OCI-LY1 (cell line): ENCODE measurements at regions not wholly inside any gene's neighbourhood (a gene's known extent, or its start where the extent isn't known, plus 50 kb on each side); places are given as distances from the start of the nearest gene placed in this dataset.

Experiments used
- H2AFZ ChIP-seq: fragments of 200-600 bp; sonication (generic), shearing (Covaris generic); 2 replicates; pipeline ENCODE4 v1.6.0; 2014; ENCODE audit warnings: antibody characterized with exemption, mild to moderate bottlenecking, low read length
- H3F3A ChIP-seq: fragments of 200-600 bp; sonication (generic), shearing (Covaris generic); 2 replicates; pipeline ENCODE4 v1.6.0; 2014; ENCODE audit warnings: mild to moderate bottlenecking, antibody characterized with exemption, low read length, moderate library complexity; ENCODE audit not compliant: insufficient read depth
- H3K27ac ChIP-seq: fragments of 200-600 bp; sonication (generic); 2 replicates; pipeline ENCODE4 v1.5.1; 2014; ENCODE audit warnings: low read length, mixed run types, mild to moderate bottlenecking, low read depth; ENCODE audit not compliant: poor library complexity, severe bottlenecking
- H3K27me3 ChIP-seq: fragments of 200-600 bp; sonication (generic); 2 replicates; pipeline ENCODE4 v1.6.0; 2014; ENCODE audit warnings: antibody characterized with exemption, mild to moderate bottlenecking, low read length, moderate library complexity; ENCODE audit not compliant: insufficient read depth
- H3K36me3 ChIP-seq: fragments of 200-600 bp; sonication (generic); 2 replicates; pipeline ENCODE4 v1.6.1; 2014; ENCODE audit warnings: mild to moderate bottlenecking, antibody characterized with exemption, low read length, moderate library complexity, mixed read lengths; ENCODE audit not compliant: insufficient read depth
- H3K4me1 ChIP-seq: fragments of 200-600 bp; sonication (generic); 2 replicates; pipeline ENCODE4 v1.5.1; 2014; ENCODE audit warnings: mild to moderate bottlenecking, low read length, moderate library complexity; ENCODE audit not compliant: insufficient read depth, severe bottlenecking
- H3K4me2 ChIP-seq: fragments of 200-600 bp; sonication (generic), shearing (Covaris generic); 2 replicates; pipeline ENCODE4 v1.6.1; 2014; ENCODE audit warnings: low read length
- H3K4me3 ChIP-seq: fragments of 200-600 bp; sonication (generic); 2 replicates; pipeline ENCODE4 v1.5.1; 2014; ENCODE audit warnings: low read length, low read depth, mild to moderate bottlenecking, mixed read lengths; ENCODE audit not compliant: poor library complexity, severe bottlenecking
- H3K79me2 ChIP-seq: fragments of 200-600 bp; shearing (Covaris generic); 2 replicates; pipeline ENCODE4 v1.6.1; 2016; ENCODE audit warnings: mixed run types, low read length, mixed read lengths; ENCODE audit not compliant: insufficient read depth
- H3K9ac ChIP-seq: fragments of 200-600 bp; sonication (generic), shearing (Covaris generic); 2 replicates; pipeline ENCODE4 v1.6.1; 2014; ENCODE audit warnings: mild to moderate bottlenecking, low read length, mixed read lengths
- H3K9me2 ChIP-seq: fragments of 200-600 bp; sonication (generic), shearing (Covaris generic); 2 replicates; pipeline ENCODE4 v1.6.1; 2014; ENCODE audit warnings: low read depth, mild to moderate bottlenecking, low read length, mixed read lengths
- H3K9me3 ChIP-seq: fragments of 200-600 bp; shearing (Covaris generic); 2 replicates; pipeline ENCODE4 v1.6.1; 2014; ENCODE audit warnings: low read length, mixed read lengths
- H4K20me1 ChIP-seq: fragments of 200-600 bp; sonication (generic), shearing (Covaris generic); 2 replicates; pipeline ENCODE4 v1.6.0; 2016; ENCODE audit warnings: mild to moderate bottlenecking, low read length; ENCODE audit not compliant: insufficient read depth
- EZH2 ChIP-seq: fragments of 200-600 bp; sonication (generic), shearing (Covaris generic); IDR thresholded peaks from 2 replicates; pipeline ENCODE4 v1.8.0; 2017; ENCODE audit warnings: borderline replicate concordance, mixed run types, mild to moderate bottlenecking, antibody characterized with exemption, low read length, moderate library complexity, mixed read lengths
- TF ChIP-seq, protein P1 (sequence below): fragments of 200-600 bp; sonication (generic), shearing (Covaris generic); IDR thresholded peaks from 2 replicates; pipeline ENCODE4 v1.5.1; 2017; ENCODE audit warnings: mild to moderate bottlenecking, antibody characterized with exemption, low read length, moderate library complexity, mixed read lengths

DNA sequence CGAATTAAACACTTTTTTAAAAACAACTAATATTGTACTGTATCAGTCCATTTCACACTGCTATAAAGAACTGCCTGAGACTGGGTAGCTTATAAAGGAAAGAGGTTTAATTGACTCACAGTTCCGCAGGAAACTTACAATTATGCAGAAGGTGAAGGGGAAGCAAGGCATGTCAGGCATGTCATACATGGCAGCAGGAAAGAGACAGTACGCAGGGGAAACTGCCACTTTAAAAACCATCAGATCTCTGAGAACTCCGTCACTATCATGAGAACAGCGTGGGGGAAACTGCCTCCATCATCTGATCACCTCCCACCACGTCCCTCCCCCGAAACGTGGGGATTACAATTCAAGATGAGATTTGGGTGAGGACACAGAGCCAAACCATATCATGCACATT, 162.8 kb upstream of the TPM1 start:
- H3K4me1 ChIP-seq = no peaks in the 10 kb centered on the region
- H3K27ac ChIP-seq = no peak overlapping the region
- no peaks in the 10 kb centered on the region for H3K27me3 ChIP-seq
- H3K79me2 ChIP-seq = no peaks in the 10 kb centered on the region
- H3K36me3 ChIP-seq = no peaks in the 10 kb centered on the region
- no peaks in the 10 kb centered on the region for H4K20me1 ChIP-seq
- no peak overlapping the region for H3K4me3 ChIP-seq
- no peaks in the 10 kb centered on the region for H3F3A ChIP-seq
- no peaks in the 10 kb centered on the region for H3K9me2 ChIP-seq
- no peak overlapping the region for H2AFZ ChIP-seq
- no peaks in the 10 kb centered on the region for H3K9me3 ChIP-seq
- no peak overlapping the region for H3K9ac ChIP-seq
- TF ChIP-seq EZH2 = no peak
- H3K4me2 ChIP-seq = no peak overlapping the region

DNA sequence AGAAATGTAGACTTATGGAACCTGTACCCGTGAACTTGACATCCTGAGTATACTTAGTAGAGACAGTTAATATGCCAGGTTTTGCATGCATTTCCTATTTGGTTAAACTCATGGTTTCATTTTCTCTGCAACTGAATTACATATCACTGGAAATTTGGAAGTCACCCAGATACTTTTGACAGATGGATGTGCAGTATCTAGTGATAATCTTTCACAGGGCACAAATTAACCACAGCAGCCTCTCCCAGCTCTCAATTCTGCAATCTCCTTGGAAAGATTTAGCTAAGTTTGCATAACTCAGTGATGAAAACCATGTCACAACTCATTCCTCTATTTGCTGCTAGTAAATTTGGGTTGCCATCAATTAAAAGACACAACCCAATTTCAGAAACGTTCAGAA, 162.3 kb upstream of the TPM1 start:
- no peak overlapping the region for H3K4me2 ChIP-seq
- H3K4me3 ChIP-seq = no peak overlapping the region
- no peak overlapping the region for H2AFZ ChIP-seq
- H4K20me1 ChIP-seq = no peaks in the 10 kb centered on the region
- no peaks in the 10 kb centered on the region for H3K27me3 ChIP-seq
- no peak overlapping the region for H3K27ac ChIP-seq
- no peaks in the 10 kb centered on the region for H3F3A ChIP-seq
- no peak overlapping the region for H3K9ac ChIP-seq
- no peaks in the 10 kb centered on the region for H3K4me1 ChIP-seq
- no peaks in the 10 kb centered on the region for H3K9me3 ChIP-seq
- H3K36me3 ChIP-seq = no peaks in the 10 kb centered on the region
- H3K9me2 ChIP-seq = no peaks in the 10 kb centered on the region
- no peak for TF ChIP-seq EZH2
- TF ChIP-seq, protein P1, sequence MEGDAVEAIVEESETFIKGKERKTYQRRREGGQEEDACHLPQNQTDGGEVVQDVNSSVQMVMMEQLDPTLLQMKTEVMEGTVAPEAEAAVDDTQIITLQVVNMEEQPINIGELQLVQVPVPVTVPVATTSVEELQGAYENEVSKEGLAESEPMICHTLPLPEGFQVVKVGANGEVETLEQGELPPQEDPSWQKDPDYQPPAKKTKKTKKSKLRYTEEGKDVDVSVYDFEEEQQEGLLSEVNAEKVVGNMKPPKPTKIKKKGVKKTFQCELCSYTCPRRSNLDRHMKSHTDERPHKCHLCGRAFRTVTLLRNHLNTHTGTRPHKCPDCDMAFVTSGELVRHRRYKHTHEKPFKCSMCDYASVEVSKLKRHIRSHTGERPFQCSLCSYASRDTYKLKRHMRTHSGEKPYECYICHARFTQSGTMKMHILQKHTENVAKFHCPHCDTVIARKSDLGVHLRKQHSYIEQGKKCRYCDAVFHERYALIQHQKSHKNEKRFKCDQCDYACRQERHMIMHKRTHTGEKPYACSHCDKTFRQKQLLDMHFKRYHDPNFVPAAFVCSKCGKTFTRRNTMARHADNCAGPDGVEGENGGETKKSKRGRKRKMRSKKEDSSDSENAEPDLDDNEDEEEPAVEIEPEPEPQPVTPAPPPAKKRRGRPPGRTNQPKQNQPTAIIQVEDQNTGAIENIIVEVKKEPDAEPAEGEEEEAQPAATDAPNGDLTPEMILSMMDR = no peak
- H3K79me2 ChIP-seq = no peaks in the 10 kb centered on the region

- Histone ChIP-seq H3K4me3 (no peak overlapping the region), H3K27ac (no peak overlapping the region)
- no peak for TF ChIP-seq EZH2
- TF ChIP-seq, protein P1 = no peak
Observed at GRCh38 chr15:62881056-62881455, 161.5 kb upstream of the TPM1 start.

GRCh38 chr15:62883938-62884479, 158.5 kb upstream of the TPM1 start:
- Histone ChIP-seq H3F3A (no peaks in the 10 kb centered on the region), H3K4me1 (no peaks in the 10 kb centered on the region), H3K27me3 (no peaks in the 10 kb centered on the region), H3K4me3 (no peak overlapping the region), H3K79me2 (no peaks in the 10 kb centered on the region), H3K9ac (no peak overlapping the region), H3K27ac (no peak overlapping the region), H3K9me3 (no peaks in the 10 kb centered on the region), H3K9me2 (no peaks in the 10 kb centered on the region), H3K36me3 (no peaks in the 10 kb centered on the region), H2AFZ (no peak overlapping the region), H3K4me2 (no peak overlapping the region), H4K20me1 (no peaks in the 10 kb centered on the region)
- TF ChIP-seq, protein P1 = no peak
- TF ChIP-seq EZH2 = no peak

More at GRCh38 chr15:62881056-62881455, 161.5 kb upstream of the TPM1 start:
- H3K36me3 ChIP-seq = no peaks in the 10 kb centered on the region
- no peak overlapping the region for H3K4me2 ChIP-seq
- H3F3A ChIP-seq = no peaks in the 10 kb centered on the region
- H3K4me1 ChIP-seq = no peaks in the 10 kb centered on the region
- no peaks in the 10 kb centered on the region for H3K9me3 ChIP-seq
- no peaks in the 10 kb centered on the region for H3K27me3 ChIP-seq
- H3K9me2 ChIP-seq = no peaks in the 10 kb centered on the region
- no peaks in the 10 kb centered on the region for H3K79me2 ChIP-seq
- H4K20me1 ChIP-seq = no peaks in the 10 kb centered on the region
- H2AFZ ChIP-seq = no peak overlapping the region
- H3K9ac ChIP-seq = no peak overlapping the region
